Gastrocnemius medialis (tissue), 4 donors: ENCODE measurements at regions not wholly inside any gene's neighbourhood (a gene's known extent, or its start where the extent isn't known, plus 50 kb on each side); places are given as distances from the start of the nearest gene placed in this dataset.

ENCODE experiments used
- CTCF ChIP-seq, 5 experiments: fragments of 450-650 bp in 3 of 5; fragments of 200-600 bp in 2 of 5; sonication (generic) in 2 of 5; IDR thresholded peaks in 4 of 5; conservative IDR thresholded peaks in 1 of 5; 1 replicate in 4 of 5; 2 replicates in 1 of 5; pipeline ENCODE4 v1.5.1; 2016 to 2019; ENCODE audit warnings: antibody characterized with exemption in 5 of 5, mild to moderate bottlenecking in 3 of 5, moderate library complexity in 3 of 5
- POLR2A ChIP-seq, 2 donors: fragments of 450-650 bp; IDR thresholded peaks; one replicate each; pipeline ENCODE4 v1.6.1; 2017; ENCODE audit warnings: antibody characterized with exemption in 2 of 2, mild to moderate bottlenecking in 2 of 2, moderate library complexity in 2 of 2

DNA sequence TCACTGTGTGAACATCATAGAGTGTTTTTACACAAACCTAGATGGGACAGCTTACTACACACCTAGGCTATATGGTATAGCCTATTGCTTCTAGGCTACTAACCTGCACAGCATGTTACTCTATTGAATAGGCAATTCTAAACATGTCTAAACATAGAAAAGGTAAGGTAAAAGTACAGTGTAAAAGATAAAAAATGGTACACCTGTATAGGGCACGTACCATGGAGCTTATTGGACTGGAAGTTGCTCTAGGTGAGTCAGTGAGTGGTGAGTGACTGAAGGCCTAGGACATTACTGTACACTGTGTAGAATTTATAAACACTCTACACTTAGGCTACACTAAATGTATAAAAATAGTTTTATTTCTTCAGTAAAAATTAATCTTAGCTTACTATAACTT is 182.0 kb upstream of the THSD7A start:
- TF ChIP-seq CTCF (IDR thresholded peaks at IDR 0.05 in 4 of 5, conservative IDR thresholded peaks at IDR 0.05 in 1 of 5) (no peak), POLR2A (IDR thresholded peaks at IDR 0.05) (no peak)
